CD14-positive monocyte (primary cell): ENCODE measurements at regions not wholly inside any gene's neighbourhood (a gene's known extent, or its start where the extent isn't known, plus 50 kb on each side); places are given as distances from the start of the nearest gene placed in this dataset.

Experiments
- DNase-seq, 3 donors: peaks; one replicate each; pipeline ENCODE4 v3.0.0-alpha.2; 2011 to 2022
- H2AFZ ChIP-seq: 2 replicates; pipeline ENCODE4 v1.6.0; 2012; ENCODE audit warnings: mild to moderate bottlenecking, low read depth, low read length, inconsistent platforms; ENCODE audit not compliant: insufficient read depth, poor library complexity, severe bottlenecking
- H3K27ac ChIP-seq, 2 donors: 1 replicate in 1 of 2; 2 replicates in 1 of 2; pipeline ENCODE4 v1.5.1; 2012 to 2013; ENCODE audit warnings: low read length in 2 of 2, control low read depth in 1 of 2, inconsistent platforms in 1 of 2, low read depth in 1 of 2, mild to moderate bottlenecking in 1 of 2
- H3K27me3 ChIP-seq, 2 donors: one replicate each; pipeline versions ENCODE4 v1.6.0 to v1.6.1; 2011 to 2013; ENCODE audit warnings: low read length in 2 of 2; ENCODE audit not compliant: control insufficient read depth in 2 of 2, insufficient read depth in 2 of 2
- H3K36me3 ChIP-seq, 2 donors: replicated peaks in 1 of 2; 1 replicate in 1 of 2; 2 replicates in 1 of 2; pipeline versions ENCODE4 v1.5.1 to v1.6.1; 2012 to 2013; ENCODE audit warnings: low read length in 2 of 2, control low read depth in 1 of 2, inconsistent platforms in 1 of 2, mild to moderate bottlenecking in 1 of 2; ENCODE audit not compliant: insufficient read depth in 2 of 2, control insufficient read depth in 1 of 2
- H3K4me1 ChIP-seq, 2 donors: 1 replicate in 1 of 2; 2 replicates in 1 of 2; pipeline versions ENCODE4 v1.5.1 to v1.6.1; 2012 to 2013; ENCODE audit warnings: low read length in 2 of 2, control low read depth in 1 of 2, inconsistent platforms in 1 of 2, mild to moderate bottlenecking in 1 of 2, moderate library complexity in 1 of 2; ENCODE audit not compliant: insufficient read depth in 2 of 2, control insufficient read depth in 1 of 2
- H3K4me2 ChIP-seq: replicated peaks from 2 replicates; pipeline ENCODE3; 2012; ENCODE audit warnings: low read length, moderate library complexity, mild to moderate bottlenecking; ENCODE audit not compliant: poor library complexity, severe bottlenecking; ENCODE audit errors: extremely low read depth
- H3K4me3 ChIP-seq, 3 experiments: fragments of 200-600 bp in 1 of 3; sonication (generic) in 1 of 3; replicated peaks in 1 of 3; 1 replicate in 2 of 3; 2 replicates in 1 of 3; pipeline ENCODE4 v1.5.1; 2011 to 2013; ENCODE audit warnings: low read length in 3 of 3, mild to moderate bottlenecking in 3 of 3, control low read depth in 2 of 3, low read depth in 2 of 3, inconsistent platforms in 1 of 3, moderate library complexity in 1 of 3
- H3K79me2 ChIP-seq: 2 replicates; pipeline ENCODE4 v1.6.0; 2012; ENCODE audit warnings: mild to moderate bottlenecking, control low read depth, inconsistent platforms, low read length, moderate library complexity; ENCODE audit not compliant: insufficient read depth
- H3K9ac ChIP-seq: 2 replicates; pipeline ENCODE4 v1.6.0; 2017; ENCODE audit warnings: low read length, mild to moderate bottlenecking; ENCODE audit not compliant: insufficient read depth, poor library complexity, severe bottlenecking
- H3K9me3 ChIP-seq, 2 donors: replicated peaks in 1 of 2; 1 replicate in 1 of 2; 2 replicates in 1 of 2; pipeline versions ENCODE4 v1.5.1 to v1.6.1; 2012 to 2013; ENCODE audit warnings: low read length in 2 of 2, control low read depth in 1 of 2; ENCODE audit not compliant: control insufficient read depth in 1 of 2, insufficient read depth in 1 of 2
- H4K20me1 ChIP-seq: 2 replicates; pipeline ENCODE4 v1.6.0; 2012; ENCODE audit warnings: mild to moderate bottlenecking, low read length, control low read depth, moderate library complexity; ENCODE audit not compliant: insufficient read depth
- H3K27ac Mint-ChIP-seq, 7 donors: one replicate each; pipeline ENCODE4 v1.8.0; 2020; ENCODE audit warnings: mild to moderate bottlenecking in 7 of 7, mixed read lengths in 7 of 7, moderate library complexity in 6 of 7, inconsistent platforms in 2 of 7
- H3K27me3 Mint-ChIP-seq, 3 donors: one replicate each; pipeline ENCODE4 v1.8.0; 2021 to 2022; ENCODE audit warnings: low read depth in 3 of 3, mild to moderate bottlenecking in 3 of 3, mixed read lengths in 3 of 3, moderate library complexity in 3 of 3, inconsistent platforms in 1 of 3
- H3K36me3 Mint-ChIP-seq, 2 donors: one replicate each; pipeline ENCODE4 v1.8.0; 2020; ENCODE audit warnings: mixed read lengths in 2 of 2, inconsistent platforms in 1 of 2, mild to moderate bottlenecking in 1 of 2
- H3K4me1 Mint-ChIP-seq: one replicate; pipeline ENCODE4 v1.8.0; 2020; ENCODE audit warnings: mild to moderate bottlenecking, mixed read lengths
- H3K4me3 Mint-ChIP-seq, 2 donors: one replicate each; pipeline ENCODE4 v1.8.0; 2020; ENCODE audit warnings: mild to moderate bottlenecking in 2 of 2, mixed read lengths in 2 of 2, moderate library complexity in 1 of 2
- H3K9me3 Mint-ChIP-seq, 7 donors: one replicate each; pipeline ENCODE4 v1.8.0; 2020 to 2022; ENCODE audit warnings: mixed read lengths in 7 of 7, mild to moderate bottlenecking in 6 of 7, moderate library complexity in 6 of 7, inconsistent platforms in 2 of 7
- CTCF ChIP-seq: fragments of 200-600 bp; IDR thresholded peaks from one replicate; pipeline ENCODE4 v1.8.0; 2022; ENCODE audit warnings: antibody characterized with exemption, mild to moderate bottlenecking
- WGBS: methylation state at CpG from one replicate; pipeline ENCODE4 v1.1.5; 2013; ENCODE audit warnings: missing lambda C conversion rate; ENCODE audit not compliant: insufficient coverage; 5-methylcytosine and 5-hydroxymethylcytosine counted together
- intact Hi-C, 2 donors: fragments of 100-400 bp; cut with micrococcal nuclease; formaldehyde crosslinking; loops; one replicate each; pipeline versions ENCODE4 v1.15.0 to v1.15.1; 2023

DNA sequence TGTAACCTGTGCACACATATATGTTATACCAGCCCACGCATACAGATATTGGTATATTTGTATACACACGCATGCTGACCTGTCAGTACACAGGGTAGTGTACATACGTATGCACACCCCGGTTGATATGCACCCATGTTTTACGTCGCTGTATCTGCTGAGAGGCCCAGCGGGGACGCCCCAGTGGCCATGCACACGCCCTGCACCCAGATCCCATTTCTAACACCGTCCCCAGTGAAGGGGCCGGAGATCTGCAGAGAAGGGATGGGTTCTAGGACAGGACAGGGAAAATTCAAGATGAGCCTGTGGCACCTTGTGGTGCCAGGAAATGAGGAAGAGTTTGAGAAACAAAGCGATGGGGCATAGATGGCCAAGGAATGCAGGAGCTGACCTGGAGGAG lies 57.2 kb upstream of the TTC34 start:
- no peak overlapping the region for H3K4me3 Mint-ChIP-seq
- H3K9ac ChIP-seq = no peak overlapping the region
- no peaks in the 10 kb centered on the region for H3K27me3 ChIP-seq

GRCh38 chr1:2859219-2859880 lies 57.9 kb upstream of the TTC34 start:
- H3K9me3 ChIP-seq = peaks cover 8 to 15% of the 10 kb centered on the region in 2 donors
- no peaks in the 10 kb centered on the region for H3K27me3 ChIP-seq
- no peaks in the 10 kb centered on the region for H3K36me3 ChIP-seq
- DNase-seq = no peak
- no peak overlapping the region for H2AFZ ChIP-seq
- H3K79me2 ChIP-seq = no peaks in the 10 kb centered on the region
- TF ChIP-seq CTCF = no peak
- 91% methylated on average over 5 of the region's 5 CpGs for WGBS
- no peaks in the 10 kb centered on the region for H3K4me1 Mint-ChIP-seq
- H4K20me1 ChIP-seq = no peaks in the 10 kb centered on the region
- no peak overlapping the region for H3K4me3 ChIP-seq
- H3K4me1 ChIP-seq = no peaks in the 10 kb centered on the region
- intact Hi-C loops = no loop called here
- peaks cover 2 to 16% (median 6%) of the 10 kb centered on the region in 7 donors for H3K9me3 Mint-ChIP-seq
- no peak overlapping the region for H3K9ac ChIP-seq
- peaks cover 0 to 3% of the 10 kb centered on the region in 2 donors for H3K36me3 Mint-ChIP-seq
- no peak overlapping the region for H3K27ac ChIP-seq
- H3K27me3 Mint-ChIP-seq = peaks cover 3 to 6% (median 5%) of the 10 kb centered on the region in 3 donors
- H3K4me3 Mint-ChIP-seq = no peak overlapping the region
- no peak overlapping the region for H3K27ac Mint-ChIP-seq
- no peak overlapping the region for H3K4me2 ChIP-seq

More for the DNA sequence above, 57.2 kb upstream of the TTC34 start:
- DNase-seq = no peak
- Mint-ChIP-seq H3K36me3 (peaks cover 0 to 3% of the 10 kb centered on the region in 2 donors), H3K9me3 (peaks cover 2 to 16% (median 6%) of the 10 kb centered on the region in 7 donors), H3K4me1 (no peaks in the 10 kb centered on the region), H3K27ac (peak overlapping the region in 2 of 7 donors; percentile 20 to 25), H3K27me3 (peaks cover under 1 to 5% (median 5%) of the 10 kb centered on the region in 3 donors)
- intact Hi-C loops = no loop called here
- Histone ChIP-seq H3K36me3 (no peaks in the 10 kb centered on the region), H4K20me1 (no peaks in the 10 kb centered on the region), H3K79me2 (no peaks in the 10 kb centered on the region), H3K27ac (no peak overlapping the region), H3K9me3 (peaks cover 8 to 15% of the 10 kb centered on the region in 2 donors), H3K4me3 (no peak overlapping the region), H3K4me1 (no peaks in the 10 kb centered on the region), H3K4me2 (no peak overlapping the region), H2AFZ (no peak overlapping the region)
- no peak for TF ChIP-seq CTCF
- WGBS = 98% methylated on average over 12 of the region's 12 CpGs
